ENCODE measurements at regions not wholly inside any gene's neighbourhood (a gene's known extent, or its start where the extent isn't known, plus 50 kb on each side); places are given as distances from the start of the nearest gene placed in this dataset.

GRCh38 chr2:14301331-14301730 lies 331.2 kb upstream of the LRATD1 start:
- TF ChIP-seq, protein P1, sequence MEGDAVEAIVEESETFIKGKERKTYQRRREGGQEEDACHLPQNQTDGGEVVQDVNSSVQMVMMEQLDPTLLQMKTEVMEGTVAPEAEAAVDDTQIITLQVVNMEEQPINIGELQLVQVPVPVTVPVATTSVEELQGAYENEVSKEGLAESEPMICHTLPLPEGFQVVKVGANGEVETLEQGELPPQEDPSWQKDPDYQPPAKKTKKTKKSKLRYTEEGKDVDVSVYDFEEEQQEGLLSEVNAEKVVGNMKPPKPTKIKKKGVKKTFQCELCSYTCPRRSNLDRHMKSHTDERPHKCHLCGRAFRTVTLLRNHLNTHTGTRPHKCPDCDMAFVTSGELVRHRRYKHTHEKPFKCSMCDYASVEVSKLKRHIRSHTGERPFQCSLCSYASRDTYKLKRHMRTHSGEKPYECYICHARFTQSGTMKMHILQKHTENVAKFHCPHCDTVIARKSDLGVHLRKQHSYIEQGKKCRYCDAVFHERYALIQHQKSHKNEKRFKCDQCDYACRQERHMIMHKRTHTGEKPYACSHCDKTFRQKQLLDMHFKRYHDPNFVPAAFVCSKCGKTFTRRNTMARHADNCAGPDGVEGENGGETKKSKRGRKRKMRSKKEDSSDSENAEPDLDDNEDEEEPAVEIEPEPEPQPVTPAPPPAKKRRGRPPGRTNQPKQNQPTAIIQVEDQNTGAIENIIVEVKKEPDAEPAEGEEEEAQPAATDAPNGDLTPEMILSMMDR (IDR thresholded peaks at IDR 0.05): no peak
- no peak for TF ChIP-seq POLR2A (IDR thresholded peaks at IDR 0.05)

Data from tibial nerve (tissue), 3 donors.